ENCODE measurements at regions not wholly inside any gene's neighbourhood (a gene's known extent, or its start where the extent isn't known, plus 50 kb on each side); places are given as distances from the start of the nearest gene placed in this dataset.

DNA sequence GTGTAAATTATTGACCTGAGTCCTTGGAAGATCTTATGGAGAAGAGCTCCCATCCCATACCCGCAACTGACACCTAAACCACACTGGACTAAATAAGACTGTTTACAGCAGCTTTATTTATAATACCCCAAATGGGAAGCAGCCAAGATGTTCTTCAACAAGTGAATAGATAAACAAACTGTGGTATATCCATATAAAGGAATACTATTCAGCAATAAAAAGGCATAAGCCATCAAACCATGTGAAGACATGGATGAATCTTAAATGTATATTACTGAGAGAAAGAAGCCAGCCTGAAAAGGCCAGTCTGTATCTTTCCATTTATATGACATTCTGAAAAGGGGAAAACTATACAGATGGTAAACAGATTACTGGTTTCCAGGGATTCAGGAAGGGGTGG is 212.7 kb downstream of the TPBG start:
- no peak overlapping the region for H3K4me3 ChIP-seq (ENCODE audit: low read depth, low read length)
- DNase-seq (ENCODE audit: low read depth), result no peak
- FAIRE-seq, result no peak
- no peaks in the 10 kb centered on the region for H3K36me3 ChIP-seq (ENCODE audit: control insufficient read depth, insufficient read depth, low read length)
- TF ChIP-seq, protein P1, sequence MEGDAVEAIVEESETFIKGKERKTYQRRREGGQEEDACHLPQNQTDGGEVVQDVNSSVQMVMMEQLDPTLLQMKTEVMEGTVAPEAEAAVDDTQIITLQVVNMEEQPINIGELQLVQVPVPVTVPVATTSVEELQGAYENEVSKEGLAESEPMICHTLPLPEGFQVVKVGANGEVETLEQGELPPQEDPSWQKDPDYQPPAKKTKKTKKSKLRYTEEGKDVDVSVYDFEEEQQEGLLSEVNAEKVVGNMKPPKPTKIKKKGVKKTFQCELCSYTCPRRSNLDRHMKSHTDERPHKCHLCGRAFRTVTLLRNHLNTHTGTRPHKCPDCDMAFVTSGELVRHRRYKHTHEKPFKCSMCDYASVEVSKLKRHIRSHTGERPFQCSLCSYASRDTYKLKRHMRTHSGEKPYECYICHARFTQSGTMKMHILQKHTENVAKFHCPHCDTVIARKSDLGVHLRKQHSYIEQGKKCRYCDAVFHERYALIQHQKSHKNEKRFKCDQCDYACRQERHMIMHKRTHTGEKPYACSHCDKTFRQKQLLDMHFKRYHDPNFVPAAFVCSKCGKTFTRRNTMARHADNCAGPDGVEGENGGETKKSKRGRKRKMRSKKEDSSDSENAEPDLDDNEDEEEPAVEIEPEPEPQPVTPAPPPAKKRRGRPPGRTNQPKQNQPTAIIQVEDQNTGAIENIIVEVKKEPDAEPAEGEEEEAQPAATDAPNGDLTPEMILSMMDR (IDR thresholded peaks at IDR 0.05; ENCODE audit: insufficient read depth, low read length, severe bottlenecking), result no peak
- H3K27me3 ChIP-seq (ENCODE audit: control insufficient read depth, insufficient read depth, low read length), result no peaks in the 10 kb centered on the region

DNA sequence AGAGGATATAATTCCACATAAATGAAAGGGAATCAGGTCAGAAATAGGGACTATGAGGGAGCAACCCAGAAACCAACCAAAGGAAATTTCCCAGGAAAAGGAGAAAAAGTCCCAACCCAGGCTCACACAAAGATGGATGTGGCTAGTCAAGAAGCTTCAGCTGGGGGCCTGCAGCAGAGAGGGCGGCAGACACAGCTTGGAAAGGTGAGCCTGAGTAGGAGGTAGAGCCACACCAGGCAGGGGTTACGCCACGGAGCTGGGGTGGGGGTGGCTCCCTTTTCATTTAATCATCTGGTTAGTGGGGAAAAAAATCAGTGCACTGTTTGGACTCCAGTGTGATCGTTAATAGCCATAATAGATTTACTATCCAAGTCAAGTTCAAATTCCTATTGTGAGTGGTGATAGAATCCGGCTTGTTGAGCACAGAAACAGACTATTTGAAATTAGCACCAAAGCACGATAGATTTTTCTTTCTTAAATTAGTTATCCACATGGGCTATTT is 220.6 kb downstream of the TPBG start:
- Histone ChIP-seq H3K4me3 (ENCODE audit: low read depth, low read length) (no peak overlapping the region), H3K27me3 (ENCODE audit: control insufficient read depth, insufficient read depth, low read length) (no peaks in the 10 kb centered on the region), H3K36me3 (ENCODE audit: control insufficient read depth, insufficient read depth, low read length) (no peaks in the 10 kb centered on the region)
- FAIRE-seq (no peak), DNase-seq (ENCODE audit: low read depth) (no peak)
- TF ChIP-seq, protein P1 (IDR thresholded peaks at IDR 0.05; ENCODE audit: insufficient read depth, low read length, severe bottlenecking), result no peak

DNA sequence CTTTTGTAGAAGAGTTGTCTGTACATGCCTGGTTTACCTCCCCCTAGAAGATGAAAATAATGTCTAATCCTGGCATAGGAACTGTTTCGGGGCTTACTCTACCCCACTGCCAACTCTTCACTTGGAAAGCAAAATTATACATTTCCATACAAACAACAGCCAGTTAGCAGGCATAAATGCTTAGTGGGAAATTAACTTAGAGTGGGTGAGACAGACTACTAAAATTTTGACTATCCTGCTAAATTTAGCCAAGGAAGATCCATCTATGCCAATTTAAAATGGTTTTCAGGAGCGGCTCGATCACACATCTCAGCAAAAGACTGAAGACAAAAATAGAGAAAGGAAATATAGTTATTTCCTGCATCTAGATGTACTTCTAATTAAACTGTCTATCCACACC is 221.2 kb downstream of the TPBG start:
- no peak overlapping the region for H3K4me3 ChIP-seq (ENCODE audit: low read depth, low read length)
- no peaks in the 10 kb centered on the region for H3K27me3 ChIP-seq (ENCODE audit: control insufficient read depth, insufficient read depth, low read length)
- no peak for DNase-seq (ENCODE audit: low read depth)
- H3K36me3 ChIP-seq (ENCODE audit: control insufficient read depth, insufficient read depth, low read length), result no peaks in the 10 kb centered on the region
- FAIRE-seq, result no peak
- TF ChIP-seq, protein P1 (IDR thresholded peaks at IDR 0.05; ENCODE audit: insufficient read depth, low read length, severe bottlenecking), result no peak

DNA sequence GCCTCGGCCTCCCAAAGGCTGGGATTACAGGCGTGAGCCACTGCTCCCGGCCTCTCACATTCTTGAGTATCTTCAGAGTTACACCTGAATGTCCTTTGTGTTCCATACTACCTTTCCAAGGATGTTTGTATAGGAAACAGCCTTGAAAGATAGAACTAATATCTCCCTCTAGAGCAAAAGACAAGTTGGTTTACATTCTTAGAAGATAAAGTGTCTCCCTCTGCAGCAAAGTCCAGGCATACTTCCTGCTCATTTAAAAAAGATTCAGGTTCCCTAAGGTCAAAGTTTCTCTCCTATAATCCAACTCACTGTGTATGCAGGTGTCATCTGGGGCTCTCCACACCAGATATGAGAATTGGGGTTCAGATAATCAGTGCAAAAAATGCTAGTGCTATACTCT is 224.4 kb downstream of the TPBG start:
- DNase-seq (ENCODE audit: low read depth) (peak; percentile 34), FAIRE-seq (no peak)
- no peak overlapping the region for H3K4me3 ChIP-seq (ENCODE audit: low read depth, low read length)
- TF ChIP-seq, protein P1 (IDR thresholded peaks at IDR 0.05; ENCODE audit: insufficient read depth, low read length, severe bottlenecking), result peak; percentile 10
- no peaks in the 10 kb centered on the region for H3K36me3 ChIP-seq (ENCODE audit: control insufficient read depth, insufficient read depth, low read length)
- no peaks in the 10 kb centered on the region for H3K27me3 ChIP-seq (ENCODE audit: control insufficient read depth, insufficient read depth, low read length)

DNA sequence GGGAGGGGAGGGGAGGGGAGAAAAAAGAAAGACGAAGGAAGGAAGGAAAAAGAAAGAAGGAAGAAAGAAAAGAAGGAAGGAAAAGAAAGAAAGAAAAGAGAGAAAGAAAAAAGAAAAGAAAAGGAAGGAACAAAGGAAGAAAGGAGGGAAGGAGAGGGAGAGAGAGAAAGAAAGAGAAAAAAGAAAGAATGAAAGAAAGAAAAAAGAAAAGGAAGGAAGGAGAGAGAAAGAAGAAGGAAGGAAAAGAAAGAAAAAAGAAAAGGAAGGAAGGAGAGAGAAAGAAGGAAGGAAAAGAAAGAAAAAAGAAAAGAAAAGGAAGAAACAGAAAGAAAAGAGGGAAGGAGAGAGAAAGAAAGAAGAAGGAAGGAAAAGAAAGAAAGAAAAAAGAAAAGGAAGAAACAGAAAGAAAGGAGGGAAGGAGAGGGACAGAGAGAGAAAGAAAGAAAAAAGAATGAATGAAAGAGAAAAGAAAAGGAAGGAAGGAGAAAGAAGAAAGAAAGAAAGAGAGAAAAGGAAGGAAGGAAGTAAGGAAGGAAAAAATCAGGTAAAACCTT is 225.3 kb downstream of the TPBG start:
- FAIRE-seq (no peak), DNase-seq (ENCODE audit: low read depth) (no peak)
- Histone ChIP-seq H3K27me3 (ENCODE audit: control insufficient read depth, insufficient read depth, low read length) (no peaks in the 10 kb centered on the region), H3K36me3 (ENCODE audit: control insufficient read depth, insufficient read depth, low read length) (no peaks in the 10 kb centered on the region), H3K4me3 (ENCODE audit: low read depth, low read length) (no peak overlapping the region)
- TF ChIP-seq, protein P1 (IDR thresholded peaks at IDR 0.05; ENCODE audit: insufficient read depth, low read length, severe bottlenecking), result no peak
